ENCODE measurements at regions not wholly inside any gene's neighbourhood (a gene's known extent, or its start where the extent isn't known, plus 50 kb on each side); places are given as distances from the start of the nearest gene placed in this dataset.

DNA sequence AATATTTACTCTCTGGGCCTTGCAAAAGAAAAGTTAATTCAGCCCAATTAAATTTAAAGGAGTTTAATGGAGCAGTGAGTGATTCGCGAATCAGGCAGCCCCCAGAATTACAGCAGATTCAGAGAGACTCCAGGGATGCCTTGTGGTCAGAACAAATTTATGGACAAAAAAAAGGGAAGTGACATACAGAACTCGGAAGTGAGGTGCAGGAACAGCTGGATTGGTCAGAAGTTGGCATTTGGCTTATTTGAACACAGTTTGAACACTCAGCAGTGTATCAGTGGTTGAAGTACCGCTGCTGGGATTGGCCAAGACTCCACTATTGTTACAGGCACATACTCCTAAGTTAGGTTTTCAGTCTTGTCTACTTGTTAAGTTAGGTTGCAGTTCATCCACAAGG is 145.0 kb upstream of the GAP43 start:
- Mint-ChIP-seq H3K27me3 (ENCODE audit: low read depth) (no peaks in the 10 kb centered on the region), H3K4me3 (no peak overlapping the region), H3K9me3 (peaks cover 0 to 4% of the 10 kb centered on the region in 2 experiments; a peak in 1 of 5 replicates), H3K27ac (no peak overlapping the region), H3K4me1 (peaks cover 12 to 14% of the 10 kb centered on the region in 2 experiments), H3K36me3 (ENCODE audit: insufficient read depth in 1 of 3, low read depth in 3 of 3) (peaks cover 0 to 4% (median 0%) of the 10 kb centered on the region in 3 experiments; a peak in 1 of 7 replicates)
- no peak overlapping the region for H4K8ac ChIP-seq (replicated peaks; ENCODE audit: insufficient read length, low read depth, low read length)
- no peaks in the 10 kb centered on the region for H4K20me1 ChIP-seq (ENCODE audit: control insufficient read depth, insufficient read depth, insufficient read length)
- no peak overlapping the region for H2BK15ac ChIP-seq (ENCODE audit: low read depth, low read length)
- no peak overlapping the region for H3K4me2 ChIP-seq (ENCODE audit: insufficient read depth, insufficient read length, low read length)
- no peak overlapping the region for H3K14ac ChIP-seq (ENCODE audit: insufficient read depth, low read length)
- H2BK20ac ChIP-seq (ENCODE audit: low read depth, low read length, poor library complexity, severe bottlenecking) = no peak overlapping the region
- no peak overlapping the region for H3K4ac ChIP-seq (ENCODE audit: low read depth, low read length)
- no peak overlapping the region for H3K56ac ChIP-seq (ENCODE audit: insufficient read length, low read depth, low read length)
- H2BK120ac ChIP-seq (ENCODE audit: low read depth, low read length, poor library complexity, severe bottlenecking) = no peak overlapping the region
- no CpG with 5 or more reads among the region's 4 CpGs for WGBS (ENCODE audit: extremely low coverage, insufficient read length, low lambda C conversion rate)
- no peaks in the 10 kb centered on the region for H3K9me3 ChIP-seq (ENCODE audit: control insufficient read depth, low read depth, low read length)
- no peak overlapping the region for H2BK5ac ChIP-seq (ENCODE audit: insufficient read length, low read length)
- TF ChIP-seq, protein P1, sequence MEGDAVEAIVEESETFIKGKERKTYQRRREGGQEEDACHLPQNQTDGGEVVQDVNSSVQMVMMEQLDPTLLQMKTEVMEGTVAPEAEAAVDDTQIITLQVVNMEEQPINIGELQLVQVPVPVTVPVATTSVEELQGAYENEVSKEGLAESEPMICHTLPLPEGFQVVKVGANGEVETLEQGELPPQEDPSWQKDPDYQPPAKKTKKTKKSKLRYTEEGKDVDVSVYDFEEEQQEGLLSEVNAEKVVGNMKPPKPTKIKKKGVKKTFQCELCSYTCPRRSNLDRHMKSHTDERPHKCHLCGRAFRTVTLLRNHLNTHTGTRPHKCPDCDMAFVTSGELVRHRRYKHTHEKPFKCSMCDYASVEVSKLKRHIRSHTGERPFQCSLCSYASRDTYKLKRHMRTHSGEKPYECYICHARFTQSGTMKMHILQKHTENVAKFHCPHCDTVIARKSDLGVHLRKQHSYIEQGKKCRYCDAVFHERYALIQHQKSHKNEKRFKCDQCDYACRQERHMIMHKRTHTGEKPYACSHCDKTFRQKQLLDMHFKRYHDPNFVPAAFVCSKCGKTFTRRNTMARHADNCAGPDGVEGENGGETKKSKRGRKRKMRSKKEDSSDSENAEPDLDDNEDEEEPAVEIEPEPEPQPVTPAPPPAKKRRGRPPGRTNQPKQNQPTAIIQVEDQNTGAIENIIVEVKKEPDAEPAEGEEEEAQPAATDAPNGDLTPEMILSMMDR (conservative IDR thresholded peaks at IDR 0.05) = no peak
- no peaks in the 10 kb centered on the region for H3K79me1 ChIP-seq (ENCODE audit: insufficient read depth, low read depth, low read length, poor library complexity, severe bottlenecking)
- no peaks in the 10 kb centered on the region for H3K27me3 ChIP-seq (ENCODE audit: insufficient read depth, low read length)
- no peak overlapping the region for H4K5ac ChIP-seq (ENCODE audit: insufficient read length, low read depth, low read length)
- H3K23me2 ChIP-seq (ENCODE audit: insufficient read length, low read depth, low read length, poor library complexity, severe bottlenecking) = no peaks in the 10 kb centered on the region
- no peak overlapping the region for H2AK5ac ChIP-seq (ENCODE audit: insufficient read length, low read length)
- no peak overlapping the region for H3K18ac ChIP-seq (ENCODE audit: insufficient read length, low read depth, low read length)
- H3T11ph ChIP-seq (ENCODE audit: low read length) = no peak overlapping the region
- DNase-seq = no peak
- H4K91ac ChIP-seq (ENCODE audit: insufficient read length, low read depth, low read length) = no peak overlapping the region
- no peaks in the 10 kb centered on the region for H3K79me2 ChIP-seq (ENCODE audit: insufficient read depth, low read length)
- H2AFZ ChIP-seq (ENCODE audit: low read length) = no peak overlapping the region
- H3K4me1 ChIP-seq (ENCODE audit: insufficient read depth, low read length) = peaks cover 5% of the 10 kb centered on the region; the same call in 1 of the 2 replicates
- no peak overlapping the region for H2BK12ac ChIP-seq (ENCODE audit: insufficient read length, low read depth, low read length)
- no peak overlapping the region for H3K23ac ChIP-seq (ENCODE audit: insufficient read length, low read depth, low read length)
- no peak overlapping the region for H3K9ac ChIP-seq (ENCODE audit: extremely low read depth, insufficient read length, low read length)
- no peak overlapping the region for H3K27ac ChIP-seq (ENCODE audit: insufficient read length, low read depth, low read length)

Measured in H9 (cell line).